ENCODE measurements at regions not wholly inside any gene's neighbourhood (a gene's known extent, or its start where the extent isn't known, plus 50 kb on each side); places are given as distances from the start of the nearest gene placed in this dataset.

DNA sequence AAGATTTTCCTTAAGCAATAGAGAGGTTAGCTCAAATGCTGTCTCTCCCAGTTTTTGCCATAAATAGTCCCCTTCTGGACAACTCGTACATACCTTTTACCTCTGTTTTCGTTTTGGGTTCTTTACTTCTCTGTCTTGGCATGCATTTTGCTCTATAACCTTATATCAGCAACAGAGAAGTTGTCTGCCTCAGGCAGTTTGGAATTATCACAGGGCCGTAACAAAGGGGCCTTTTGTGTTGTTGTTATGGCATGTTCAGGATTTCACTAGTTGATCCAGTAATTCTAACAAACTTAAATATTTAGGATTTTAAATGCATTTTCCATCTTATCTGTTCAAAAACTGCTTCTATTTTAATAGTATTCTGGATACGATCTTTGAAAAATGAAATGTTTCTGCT is 259.8 kb downstream of the CD109 start:
- TF ChIP-seq OSR1 (CRISPR knock-in tag; IDR thresholded peaks at IDR 0.05), result no peak
- TF ChIP-seq RARB (CRISPR knock-in tag; IDR thresholded peaks at IDR 0.05), result no peak
- TF ChIP-seq ESRRG (CRISPR knock-in tag; IDR thresholded peaks at IDR 0.05), result no peak
- TF ChIP-seq CSDC2 (CRISPR knock-in tag; IDR thresholded peaks at IDR 0.05), result no peak
- TF ChIP-seq, protein P1, sequence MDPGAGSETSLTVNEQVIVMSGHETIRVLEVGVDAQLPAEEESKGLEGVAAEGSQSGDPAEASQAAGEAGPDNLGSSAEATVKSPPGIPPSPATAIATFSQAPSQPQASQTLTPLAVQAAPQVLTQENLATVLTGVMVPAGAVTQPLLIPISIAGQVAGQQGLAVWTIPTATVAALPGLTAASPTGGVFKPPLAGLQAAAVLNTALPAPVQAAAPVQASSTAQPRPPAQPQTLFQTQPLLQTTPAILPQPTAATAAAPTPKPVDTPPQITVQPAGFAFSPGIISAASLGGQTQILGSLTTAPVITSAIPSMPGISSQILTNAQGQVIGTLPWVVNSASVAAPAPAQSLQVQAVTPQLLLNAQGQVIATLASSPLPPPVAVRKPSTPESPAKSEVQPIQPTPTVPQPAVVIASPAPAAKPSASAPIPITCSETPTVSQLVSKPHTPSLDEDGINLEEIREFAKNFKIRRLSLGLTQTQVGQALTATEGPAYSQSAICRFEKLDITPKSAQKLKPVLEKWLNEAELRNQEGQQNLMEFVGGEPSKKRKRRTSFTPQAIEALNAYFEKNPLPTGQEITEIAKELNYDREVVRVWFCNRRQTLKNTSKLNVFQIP (CRISPR knock-in tag; IDR thresholded peaks at IDR 0.05; ENCODE audit: borderline replicate concordance, low read depth), result no peak
- TF ChIP-seq ZNF70 (CRISPR knock-in tag; IDR thresholded peaks at IDR 0.05), result no peak
- TF ChIP-seq, protein P2, sequence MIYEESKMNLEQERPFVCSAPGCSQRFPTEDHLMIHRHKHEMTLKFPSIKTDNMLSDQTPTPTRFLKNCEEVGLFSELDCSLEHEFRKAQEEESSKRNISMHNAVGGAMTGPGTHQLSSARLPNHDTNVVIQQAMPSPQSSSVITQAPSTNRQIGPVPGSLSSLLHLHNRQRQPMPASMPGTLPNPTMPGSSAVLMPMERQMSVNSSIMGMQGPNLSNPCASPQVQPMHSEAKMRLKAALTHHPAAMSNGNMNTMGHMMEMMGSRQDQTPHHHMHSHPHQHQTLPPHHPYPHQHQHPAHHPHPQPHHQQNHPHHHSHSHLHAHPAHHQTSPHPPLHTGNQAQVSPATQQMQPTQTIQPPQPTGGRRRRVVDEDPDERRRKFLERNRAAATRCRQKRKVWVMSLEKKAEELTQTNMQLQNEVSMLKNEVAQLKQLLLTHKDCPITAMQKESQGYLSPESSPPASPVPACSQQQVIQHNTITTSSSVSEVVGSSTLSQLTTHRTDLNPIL (CRISPR knock-in tag; IDR thresholded peaks at IDR 0.05; ENCODE audit: low read depth), result no peak
- ATAC-seq, result no peak

DNA sequence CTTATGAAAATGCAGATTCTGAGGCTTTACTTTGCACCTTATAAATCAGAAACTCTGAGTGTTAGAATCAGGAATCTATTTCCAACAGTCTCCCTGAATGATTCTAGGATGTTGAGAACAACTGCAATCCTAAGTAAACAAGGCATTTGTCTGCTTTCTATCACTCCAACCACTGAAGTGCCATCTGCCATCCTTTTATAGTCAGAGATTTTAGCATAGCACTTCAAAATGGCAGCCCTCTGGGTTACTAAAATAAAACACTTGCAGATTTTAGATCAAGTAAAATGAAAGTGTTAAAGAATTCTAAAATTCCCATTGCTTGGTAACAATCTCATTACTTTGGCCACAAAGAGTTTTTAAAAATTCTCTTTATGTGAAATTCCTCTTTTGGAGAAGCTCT is 258.9 kb downstream of the CD109 start:
- ATAC-seq, result no peak
- TF ChIP-seq OSR1 (CRISPR knock-in tag; IDR thresholded peaks at IDR 0.05), result no peak
- TF ChIP-seq ESRRG (CRISPR knock-in tag; IDR thresholded peaks at IDR 0.05), result no peak
- no peak for TF ChIP-seq ARNTL (CRISPR knock-in tag; IDR thresholded peaks at IDR 0.05; ENCODE audit: borderline replicate concordance, low read depth)
- no peak for TF ChIP-seq ZNF70 (CRISPR knock-in tag; IDR thresholded peaks at IDR 0.05)
- no peak for TF ChIP-seq ZNF565 (CRISPR knock-in tag; conservative IDR thresholded peaks at IDR 0.05; ENCODE audit: low read depth)
- TF ChIP-seq TCF4 (CRISPR knock-in tag; IDR thresholded peaks at IDR 0.05; ENCODE audit: borderline replicate concordance), result no peak
- no peak for TF ChIP-seq ZFP3 (CRISPR knock-in tag; IDR thresholded peaks at IDR 0.05)

DNA sequence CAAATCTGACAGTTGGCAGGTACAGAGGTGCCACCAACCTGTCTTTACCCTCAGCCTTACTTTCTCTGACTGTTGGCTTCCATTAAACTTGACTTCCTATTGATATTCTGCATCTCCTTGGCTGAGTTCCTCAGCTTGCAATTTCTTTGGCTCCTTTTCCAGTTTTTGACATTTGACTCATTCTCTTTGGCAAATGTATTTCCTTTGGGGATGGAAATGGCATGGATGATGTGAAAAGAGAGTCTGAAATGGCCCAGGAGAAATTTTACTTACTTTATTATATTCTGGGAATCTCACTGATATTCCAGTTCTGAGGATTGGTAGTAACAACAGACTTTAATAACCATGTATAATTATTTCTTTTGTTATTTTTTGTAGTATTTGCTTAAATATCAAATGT is 255.2 kb downstream of the CD109 start:
- ATAC-seq, result no peak
- TF ChIP-seq, protein P2 (CRISPR knock-in tag; IDR thresholded peaks at IDR 0.05; ENCODE audit: low read depth), result no peak
- TF ChIP-seq, protein P3, sequence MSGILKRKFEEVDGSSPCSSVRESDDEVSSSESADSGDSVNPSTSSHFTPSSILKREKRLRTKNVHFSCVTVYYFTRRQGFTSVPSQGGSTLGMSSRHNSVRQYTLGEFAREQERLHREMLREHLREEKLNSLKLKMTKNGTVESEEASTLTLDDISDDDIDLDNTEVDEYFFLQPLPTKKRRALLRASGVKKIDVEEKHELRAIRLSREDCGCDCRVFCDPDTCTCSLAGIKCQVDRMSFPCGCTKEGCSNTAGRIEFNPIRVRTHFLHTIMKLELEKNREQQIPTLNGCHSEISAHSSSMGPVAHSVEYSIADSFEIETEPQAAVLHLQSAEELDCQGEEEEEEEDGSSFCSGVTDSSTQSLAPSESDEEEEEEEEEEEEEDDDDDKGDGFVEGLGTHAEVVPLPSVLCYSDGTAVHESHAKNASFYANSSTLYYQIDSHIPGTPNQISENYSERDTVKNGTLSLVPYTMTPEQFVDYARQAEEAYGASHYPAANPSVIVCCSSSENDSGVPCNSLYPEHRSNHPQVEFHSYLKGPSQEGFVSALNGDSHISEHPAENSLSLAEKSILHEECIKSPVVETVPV (CRISPR knock-in tag; IDR thresholded peaks at IDR 0.05), result no peak
- TF ChIP-seq, protein P4, sequence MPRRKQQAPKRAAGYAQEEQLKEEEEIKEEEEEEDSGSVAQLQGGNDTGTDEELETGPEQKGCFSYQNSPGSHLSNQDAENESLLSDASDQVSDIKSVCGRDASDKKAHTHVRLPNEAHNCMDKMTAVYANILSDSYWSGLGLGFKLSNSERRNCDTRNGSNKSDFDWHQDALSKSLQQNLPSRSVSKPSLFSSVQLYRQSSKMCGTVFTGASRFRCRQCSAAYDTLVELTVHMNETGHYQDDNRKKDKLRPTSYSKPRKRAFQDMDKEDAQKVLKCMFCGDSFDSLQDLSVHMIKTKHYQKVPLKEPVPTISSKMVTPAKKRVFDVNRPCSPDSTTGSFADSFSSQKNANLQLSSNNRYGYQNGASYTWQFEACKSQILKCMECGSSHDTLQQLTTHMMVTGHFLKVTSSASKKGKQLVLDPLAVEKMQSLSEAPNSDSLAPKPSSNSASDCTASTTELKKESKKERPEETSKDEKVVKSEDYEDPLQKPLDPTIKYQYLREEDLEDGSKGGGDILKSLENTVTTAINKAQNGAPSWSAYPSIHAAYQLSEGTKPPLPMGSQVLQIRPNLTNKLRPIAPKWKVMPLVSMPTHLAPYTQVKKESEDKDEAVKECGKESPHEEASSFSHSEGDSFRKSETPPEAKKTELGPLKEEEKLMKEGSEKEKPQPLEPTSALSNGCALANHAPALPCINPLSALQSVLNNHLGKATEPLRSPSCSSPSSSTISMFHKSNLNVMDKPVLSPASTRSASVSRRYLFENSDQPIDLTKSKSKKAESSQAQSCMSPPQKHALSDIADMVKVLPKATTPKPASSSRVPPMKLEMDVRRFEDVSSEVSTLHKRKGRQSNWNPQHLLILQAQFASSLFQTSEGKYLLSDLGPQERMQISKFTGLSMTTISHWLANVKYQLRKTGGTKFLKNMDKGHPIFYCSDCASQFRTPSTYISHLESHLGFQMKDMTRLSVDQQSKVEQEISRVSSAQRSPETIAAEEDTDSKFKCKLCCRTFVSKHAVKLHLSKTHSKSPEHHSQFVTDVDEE (CRISPR knock-in tag; IDR thresholded peaks at IDR 0.05), result no peak

DNA sequence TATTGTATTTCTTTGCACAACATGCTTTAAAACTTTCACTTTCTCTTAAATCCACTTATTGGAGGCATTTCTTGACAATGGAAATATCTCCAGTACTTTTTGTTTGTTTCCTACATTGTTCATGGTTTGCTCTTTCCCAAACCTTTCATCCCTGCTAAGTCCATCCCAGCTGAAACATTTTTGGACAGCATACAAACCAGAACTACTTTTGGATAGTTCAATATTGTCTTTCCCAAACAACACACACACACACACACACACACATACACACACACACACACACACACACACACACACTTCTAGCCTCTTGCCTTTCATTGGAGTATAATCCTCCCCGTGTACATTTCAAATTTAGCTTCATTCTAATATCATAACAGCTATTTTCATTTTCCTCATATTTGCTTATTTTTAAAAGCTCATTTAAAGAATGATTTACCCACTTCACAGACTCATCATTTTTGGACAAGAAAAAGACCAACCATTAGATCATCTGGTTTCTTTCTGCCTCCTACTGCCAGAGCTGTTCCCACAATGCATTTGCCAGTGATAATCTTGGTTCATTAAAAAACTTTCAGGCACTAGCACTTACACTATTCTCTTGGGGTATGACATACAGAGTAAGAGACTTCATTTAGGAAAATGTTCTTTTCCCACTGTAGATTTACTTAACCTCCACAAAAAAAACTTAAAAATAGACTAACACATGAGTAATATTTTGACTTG is 248.1 kb downstream of the CD109 start:
- ATAC-seq, result no peak
- no peak for TF ChIP-seq ZNF565 (CRISPR knock-in tag; conservative IDR thresholded peaks at IDR 0.05; ENCODE audit: low read depth)
- no peak for TF ChIP-seq PPARA (CRISPR knock-in tag; IDR thresholded peaks at IDR 0.05; ENCODE audit: borderline replicate concordance)
- TF ChIP-seq BACH2 (CRISPR knock-in tag; IDR thresholded peaks at IDR 0.05; ENCODE audit: borderline replicate concordance), result no peak
- TF ChIP-seq, protein P2 (CRISPR knock-in tag; IDR thresholded peaks at IDR 0.05; ENCODE audit: low read depth), result no peak
- TF ChIP-seq ESRRG (CRISPR knock-in tag; IDR thresholded peaks at IDR 0.05), result no peak
- TF ChIP-seq SNAI2 (CRISPR knock-in tag; IDR thresholded peaks at IDR 0.05), result no peak
- no peak for TF ChIP-seq ZFP30 (CRISPR knock-in tag; IDR thresholded peaks at IDR 0.05)
- TF ChIP-seq, protein P3 (CRISPR knock-in tag; IDR thresholded peaks at IDR 0.05), result no peak

Measured in SK-N-SH treated with all-trans-retinoic acid at 6 μM for 48 hours (cell line).